Endothelial cell of umbilical vein (primary cell): ENCODE measurements at regions not wholly inside any gene's neighbourhood (a gene's known extent, or its start where the extent isn't known, plus 50 kb on each side); places are given as distances from the start of the nearest gene placed in this dataset.

ENCODE experiments used
- EZH2 ChIP-seq: IDR thresholded peaks from 2 replicates; pipeline ENCODE4 v1.6.1; 2012; ENCODE audit warnings: borderline replicate concordance, low read depth, mild to moderate bottlenecking, moderate library complexity, low read length, inconsistent platforms; ENCODE audit not compliant: severe bottlenecking
- FOS ChIP-seq: IDR thresholded peaks from 2 replicates; pipeline ENCODE4 v1.6.1; 2011; ENCODE audit warnings: mild to moderate bottlenecking, low read length, moderate library complexity, borderline replicate concordance; ENCODE audit not compliant: insufficient read depth
- GATA2 ChIP-seq: IDR thresholded peaks from 2 replicates; pipeline ENCODE4 v1.7.0; 2011; ENCODE audit warnings: low read depth, mild to moderate bottlenecking, moderate library complexity, mixed read lengths, low read length; ENCODE audit not compliant: insufficient read length, insufficient read depth
- JUN ChIP-seq: IDR thresholded peaks from 2 replicates; pipeline ENCODE4 v1.6.1; 2011; ENCODE audit warnings: borderline replicate concordance, low read depth; ENCODE audit not compliant: insufficient read length, insufficient read depth
- MYC ChIP-seq: IDR thresholded peaks from one replicate; pipeline ENCODE4 v1.6.1; 2011; ENCODE audit warnings: mild to moderate bottlenecking, low read depth, low read length
- POLR2A ChIP-seq: IDR thresholded peaks from 2 replicates; pipeline ENCODE4 v1.6.1; 2012; ENCODE audit warnings: low read depth, mild to moderate bottlenecking, control low read depth, low read length
- POLR2AphosphoS5 ChIP-seq: IDR thresholded peaks from 2 replicates; pipeline ENCODE4 v1.6.1; 2012; ENCODE audit warnings: low read depth, mild to moderate bottlenecking, control low read depth, low read length, moderate library complexity; ENCODE audit not compliant: insufficient read depth
- TF ChIP-seq, protein P1 (sequence below), 2 donors: IDR thresholded peaks; 1 replicate in 1 of 2; 2 replicates in 1 of 2; pipeline ENCODE4 v1.5.1; 2011; ENCODE audit warnings: low read length in 2 of 2, mild to moderate bottlenecking in 2 of 2, moderate library complexity in 2 of 2, control low read depth in 1 of 2, inconsistent platforms in 1 of 2, low read depth in 1 of 2; ENCODE audit not compliant: insufficient read depth in 1 of 2; ENCODE audit errors: extremely low read depth in 1 of 2
- TF ChIP-seq, protein P2 (sequence below): IDR thresholded peaks from 2 replicates; pipeline ENCODE4 v1.6.1; 2011; ENCODE audit not compliant: insufficient read depth, insufficient read length

DNA sequence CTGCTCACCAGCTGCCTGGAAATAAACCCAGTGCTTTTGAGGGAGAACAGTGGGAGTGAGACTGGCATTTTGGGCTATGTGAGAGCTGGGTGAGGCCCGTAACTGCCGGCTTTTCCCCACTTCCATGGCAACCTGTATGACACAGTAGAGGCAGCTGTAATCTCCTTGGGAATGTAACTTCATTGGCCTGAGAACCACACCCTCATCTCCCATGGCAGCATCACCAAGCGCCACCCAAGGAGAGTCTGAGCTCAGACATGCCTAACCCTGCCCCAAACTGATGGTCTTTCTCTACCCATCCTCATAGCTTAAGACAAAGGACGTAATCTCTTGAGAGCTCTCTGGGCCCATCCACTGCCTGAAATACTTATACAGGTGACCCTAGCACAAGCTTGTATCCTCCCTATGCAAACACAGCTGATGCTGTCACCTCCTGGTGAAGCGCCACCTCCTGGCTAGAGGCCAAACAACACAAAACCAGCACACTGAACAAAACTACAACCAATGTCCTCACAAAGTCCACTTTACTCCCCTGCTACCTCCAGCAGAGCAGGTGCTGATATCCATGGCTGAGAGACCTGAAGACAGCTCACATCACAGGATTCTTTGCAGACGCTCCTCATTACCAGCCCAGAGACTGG is 763.4 kb upstream of the NRXN1 start:
- TF ChIP-seq, protein P1, sequence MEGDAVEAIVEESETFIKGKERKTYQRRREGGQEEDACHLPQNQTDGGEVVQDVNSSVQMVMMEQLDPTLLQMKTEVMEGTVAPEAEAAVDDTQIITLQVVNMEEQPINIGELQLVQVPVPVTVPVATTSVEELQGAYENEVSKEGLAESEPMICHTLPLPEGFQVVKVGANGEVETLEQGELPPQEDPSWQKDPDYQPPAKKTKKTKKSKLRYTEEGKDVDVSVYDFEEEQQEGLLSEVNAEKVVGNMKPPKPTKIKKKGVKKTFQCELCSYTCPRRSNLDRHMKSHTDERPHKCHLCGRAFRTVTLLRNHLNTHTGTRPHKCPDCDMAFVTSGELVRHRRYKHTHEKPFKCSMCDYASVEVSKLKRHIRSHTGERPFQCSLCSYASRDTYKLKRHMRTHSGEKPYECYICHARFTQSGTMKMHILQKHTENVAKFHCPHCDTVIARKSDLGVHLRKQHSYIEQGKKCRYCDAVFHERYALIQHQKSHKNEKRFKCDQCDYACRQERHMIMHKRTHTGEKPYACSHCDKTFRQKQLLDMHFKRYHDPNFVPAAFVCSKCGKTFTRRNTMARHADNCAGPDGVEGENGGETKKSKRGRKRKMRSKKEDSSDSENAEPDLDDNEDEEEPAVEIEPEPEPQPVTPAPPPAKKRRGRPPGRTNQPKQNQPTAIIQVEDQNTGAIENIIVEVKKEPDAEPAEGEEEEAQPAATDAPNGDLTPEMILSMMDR (IDR thresholded peaks at IDR 0.05; ENCODE audit: extremely low read depth in 1 of 2, insufficient read depth in 1 of 2, low read depth in 1 of 2, low read length in 2 of 2): peak; percentile 38 to 53
- TF ChIP-seq POLR2A (no peak), EZH2 (no peak), POLR2AphosphoS5 (no peak), GATA2 (no peak), JUN (no peak), MYC (no peak), FOS (no peak)
- TF ChIP-seq, protein P2, sequence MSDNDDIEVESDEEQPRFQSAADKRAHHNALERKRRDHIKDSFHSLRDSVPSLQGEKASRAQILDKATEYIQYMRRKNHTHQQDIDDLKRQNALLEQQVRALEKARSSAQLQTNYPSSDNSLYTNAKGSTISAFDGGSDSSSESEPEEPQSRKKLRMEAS: no peak
